IMR-90 (cell line): ENCODE measurements at regions not wholly inside any gene's neighbourhood (a gene's known extent, or its start where the extent isn't known, plus 50 kb on each side); places are given as distances from the start of the nearest gene placed in this dataset.

Experiments used
- MAFK ChIP-seq: IDR thresholded peaks from 2 replicates; pipeline ENCODE4 v1.6.1; 2012; ENCODE audit warnings: low read depth, low read length, improper control_type of control experiment
- POLR2A ChIP-seq: IDR thresholded peaks from 2 replicates; pipeline ENCODE4 v1.6.1; 2012; ENCODE audit warnings: mild to moderate bottlenecking, low read depth, low read length

GRCh38 chr21:16312321-16312720, 582.5 kb downstream of the USP25 start:
- no peak for TF ChIP-seq POLR2A
- no peak for TF ChIP-seq MAFK
